IMR-90 (cell line): ENCODE measurements at regions not wholly inside any gene's neighbourhood (a gene's known extent, or its start where the extent isn't known, plus 50 kb on each side); places are given as distances from the start of the nearest gene placed in this dataset.

Experiments used
- ATAC-seq: fragments of 200-7000 bp; cut with Tn5 transposase; 2 replicates; pipeline ENCODE4 v1.9.1; 2020; ENCODE audit warnings: low read depth, mild to moderate bottlenecking, moderate library complexity
- BruUV-seq: library from RNA; stranded (reverse); fragments of 400-500 nt; replicated peaks from 2 replicates; lab custom pipeline; 2021; lab: Mats Ljungman, UMichigan
- CTCF ChIA-PET: fragments of 300-600 bp; formaldehyde crosslinking; extraction: SDS; loops from one replicate; lab custom pipeline; 2021; ENCODE audit warnings: antibody characterized with exemption; lab: Yijun Ruan, JAX
- POLR2A ChIA-PET: fragments of 300-600 bp; sonication (Branson Sonifier 250); formaldehyde crosslinking; loops from one replicate; lab custom pipeline; 2022; ENCODE audit warnings: antibody characterized with exemption; ENCODE audit not compliant: unreplicated experiment; lab: Charles Lee
- DNase-seq: peaks from one replicate; pipeline ENCODE4 v3.0.0; 2013
- H2AFZ ChIP-seq: replicated peaks from 2 replicates; pipeline ENCODE3; 2013; ENCODE audit warnings: low read length, mild to moderate bottlenecking; ENCODE audit not compliant: poor library complexity
- H2AK5ac ChIP-seq: 2 replicates; pipeline ENCODE4 v1.6.1; 2013; ENCODE audit warnings: low read depth, low read length, inconsistent platforms
- H2AK9ac ChIP-seq: replicated peaks from 2 replicates; pipeline ENCODE3; 2013; ENCODE audit warnings: mild to moderate bottlenecking, low read depth, low read length, moderate library complexity; ENCODE audit not compliant: poor library complexity
- H2BK120ac ChIP-seq: 2 replicates; pipeline ENCODE4 v1.6.1; 2013; ENCODE audit warnings: low read depth, low read length, inconsistent platforms
- H2BK15ac ChIP-seq: 3 replicates; pipeline ENCODE4 v1.6.1; 2013; ENCODE audit warnings: low read depth, low read length, inconsistent platforms
- H2BK20ac ChIP-seq: 2 replicates; pipeline ENCODE4 v1.6.1; 2013; ENCODE audit warnings: low read depth, mild to moderate bottlenecking, inconsistent platforms, low read length, moderate library complexity
- H2BK5ac ChIP-seq: 2 replicates; pipeline ENCODE4 v1.6.1; 2013; ENCODE audit warnings: mild to moderate bottlenecking, low read depth, low read length, inconsistent platforms; ENCODE audit not compliant: poor library complexity, severe bottlenecking
- H3K14ac ChIP-seq: replicated peaks from 2 replicates; pipeline ENCODE4 v1.6.1; 2013; ENCODE audit warnings: low read depth, low read length, inconsistent platforms
- H3K18ac ChIP-seq: 2 replicates; pipeline ENCODE4 v1.6.1; 2013; ENCODE audit warnings: low read depth, low read length, control low read depth
- H3K23ac ChIP-seq: 2 replicates; pipeline ENCODE4 v1.6.1; 2013; ENCODE audit warnings: low read depth, low read length, inconsistent platforms
- H3K27ac ChIP-seq: 2 replicates; pipeline ENCODE4 v1.5.1; 2013; ENCODE audit warnings: mild to moderate bottlenecking, control low read depth, low read length; ENCODE audit not compliant: insufficient read depth
- H3K27me3 ChIP-seq: 2 replicates; pipeline ENCODE4 v1.6.1; 2013; ENCODE audit warnings: low read length; ENCODE audit not compliant: control insufficient read depth, insufficient read depth
- H3K36me3 ChIP-seq: 2 replicates; pipeline ENCODE4 v1.6.1; 2013; ENCODE audit warnings: low read length, mixed read lengths; ENCODE audit not compliant: control insufficient read depth, insufficient read depth
- H3K4ac ChIP-seq: 2 replicates; pipeline ENCODE4 v1.6.1; 2013; ENCODE audit warnings: low read depth, low read length, inconsistent platforms
- H3K4me1 ChIP-seq: 2 replicates; pipeline ENCODE4 v1.6.1; 2013; ENCODE audit warnings: low read length, mixed read lengths; ENCODE audit not compliant: control insufficient read depth, insufficient read depth
- H3K4me2 ChIP-seq: 2 replicates; pipeline ENCODE4 v1.6.1; 2013; ENCODE audit warnings: low read depth, mild to moderate bottlenecking, control low read depth, low read length, moderate library complexity
- H3K4me3 ChIP-seq: 2 replicates; pipeline ENCODE4 v1.5.1; 2013; ENCODE audit warnings: low read depth, mild to moderate bottlenecking, control low read depth, low read length, moderate library complexity; ENCODE audit not compliant: insufficient read depth
- H3K56ac ChIP-seq: 2 replicates; pipeline ENCODE4 v1.6.1; 2013; ENCODE audit warnings: low read length, inconsistent platforms; ENCODE audit not compliant: insufficient read depth; ENCODE audit errors: extremely low read depth
- H3K79me1 ChIP-seq, 2 experiments: 2 replicates each; pipeline ENCODE4 v1.6.1; 2013; ENCODE audit warnings: low read length in 2 of 2, inconsistent platforms in 1 of 2, low read depth in 1 of 2
- H3K9ac ChIP-seq: 2 replicates; pipeline ENCODE4 v1.6.1; 2013; ENCODE audit warnings: low read depth, low read length, control low read depth
- H3K9me1 ChIP-seq: 2 replicates; pipeline ENCODE4 v1.6.1; 2013; ENCODE audit warnings: low read length, inconsistent platforms; ENCODE audit not compliant: insufficient read depth
- H3K9me3 ChIP-seq: 2 replicates; pipeline ENCODE4 v1.6.1; 2013; ENCODE audit warnings: low read length; ENCODE audit not compliant: control insufficient read depth, insufficient read depth
- H4K20me1 ChIP-seq: 2 replicates; pipeline ENCODE4 v1.6.1; 2013; ENCODE audit warnings: low read length, inconsistent platforms; ENCODE audit not compliant: insufficient read depth
- H4K5ac ChIP-seq: 2 replicates; pipeline ENCODE4 v1.6.1; 2013; ENCODE audit warnings: mild to moderate bottlenecking, low read depth, low read length, control low read depth
- H4K8ac ChIP-seq, 2 experiments: 2 replicates each; pipeline ENCODE4 v1.6.1; 2013; ENCODE audit warnings: low read depth in 2 of 2, low read length in 2 of 2, control low read depth in 1 of 2, inconsistent platforms in 1 of 2
- H4K91ac ChIP-seq: 2 replicates; pipeline ENCODE4 v1.6.1; 2013; ENCODE audit warnings: low read depth, low read length, inconsistent platforms; ENCODE audit not compliant: insufficient read depth
- CEBPB ChIP-seq: IDR thresholded peaks from 2 replicates; pipeline ENCODE4 v1.6.1; 2012; ENCODE audit warnings: low read depth, low read length, improper control_type of control experiment
- CHD1 ChIP-seq: IDR thresholded peaks from 2 replicates; pipeline ENCODE4 v1.6.1; 2012; ENCODE audit warnings: low read depth, low read length, improper control_type of control experiment
- FOS ChIP-seq: fragments of 150-350 bp; IDR thresholded peaks from 2 replicates; pipeline ENCODE4 v1.6.1; 2016; ENCODE audit warnings: low read depth, low read length
- POLR2A ChIP-seq: IDR thresholded peaks from 2 replicates; pipeline ENCODE4 v1.6.1; 2012; ENCODE audit warnings: mild to moderate bottlenecking, low read depth, low read length
- RAD21 ChIP-seq: IDR thresholded peaks from 2 replicates; pipeline ENCODE4 v1.6.1; 2012; ENCODE audit warnings: low read length, improper control_type of control experiment
- RFX5 ChIP-seq: IDR thresholded peaks from 2 replicates; pipeline ENCODE4 v1.8.0; 2012; ENCODE audit warnings: low read depth, mild to moderate bottlenecking, low read length, moderate library complexity
- WGBS, 2 experiments: methylation state at CpG; one replicate each; pipeline versions ENCODE4 v1.1.5 to v1.1.7; 2013; ENCODE audit warnings: missing lambda C conversion rate in 2 of 2; ENCODE audit not compliant: insufficient read length in 1 of 2; ENCODE audit errors: extremely low coverage in 2 of 2; 5-methylcytosine and 5-hydroxymethylcytosine counted together
- dilution Hi-C: fragments of 300-500 bp; cut with HindIII; formaldehyde crosslinking; loops from one replicate; pipeline ENCODE4 v1.14.3; 2018; ENCODE audit warnings: low sequenced_read_pairs; ENCODE audit not compliant: unreplicated experiment
- in situ Hi-C: fragments of 300-500 bp; cut with MboI; formaldehyde crosslinking; loops from 3 replicates; pipeline ENCODE4 v1.14.3; 2019; ENCODE audit warnings: low sequenced_read_pairs, inconsistent platforms, mixed read lengths
- intact Hi-C: fragments of 100-400 bp; cut with micrococcal nuclease; formaldehyde crosslinking; loops from 2 replicates; pipeline ENCODE4 v1.10.0; 2022
- TF ChIP-seq, protein P1 (sequence below): conservative IDR thresholded peaks from 2 replicates; pipeline ENCODE4 v1.5.1; 2012; ENCODE audit warnings: mild to moderate bottlenecking, low read depth, low read length, improper control_type of control experiment
- TF ChIP-seq, protein P2 (sequence below): fragments of 150-350 bp; IDR thresholded peaks from 2 replicates; pipeline ENCODE4 v1.6.1; 2017; ENCODE audit warnings: mild to moderate bottlenecking, antibody characterized with exemption, low read length, low read depth

DNA sequence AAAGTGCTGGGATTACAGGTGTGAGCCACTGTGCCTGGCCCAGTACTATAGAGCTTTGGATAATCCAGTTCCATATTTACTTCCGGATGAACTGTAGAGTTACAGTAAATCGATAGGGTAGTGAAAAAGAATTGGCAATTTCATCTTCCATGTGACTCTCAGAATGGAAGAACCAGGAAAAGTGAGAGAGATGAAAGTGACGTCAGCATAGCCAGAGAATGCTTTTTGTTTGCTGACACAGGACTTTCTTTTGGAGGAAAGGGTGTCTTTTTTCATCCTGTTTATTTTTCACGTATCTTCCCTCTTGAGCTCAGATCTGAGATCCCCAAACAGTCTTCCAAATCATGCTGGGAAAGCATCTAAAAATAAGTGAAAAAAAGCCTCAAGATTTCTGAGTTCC, 91.2 kb upstream of the KCNAB1 start:
- no peak overlapping the region for H2BK120ac ChIP-seq
- H3K18ac ChIP-seq, result no peak overlapping the region
- H2AFZ ChIP-seq, result no peak overlapping the region
- ChIA-PET POLR2A (no interaction called here), CTCF (no interaction called here)
- in situ Hi-C loops, result no loop called here
- H4K8ac ChIP-seq, result no peak overlapping the region
- dilution Hi-C loops, result no loop called here
- H3K9me1 ChIP-seq, result no peaks in the 10 kb centered on the region
- no peaks in the 10 kb centered on the region for H3K36me3 ChIP-seq
- no peak overlapping the region for H3K4me3 ChIP-seq
- no peak overlapping the region for H4K91ac ChIP-seq
- no peaks in the 10 kb centered on the region for H3K27me3 ChIP-seq
- H3K14ac ChIP-seq, result no peak overlapping the region
- no peak overlapping the region for H3K4ac ChIP-seq
- H4K5ac ChIP-seq, result no peak overlapping the region
- no peak overlapping the region for H3K9ac ChIP-seq
- intact Hi-C loops, result no loop called here
- no peaks in the 10 kb centered on the region for H4K20me1 ChIP-seq
- no peak overlapping the region for H2BK20ac ChIP-seq
- no peaks in the 10 kb centered on the region for H3K79me1 ChIP-seq
- H3K27ac ChIP-seq, result no peak overlapping the region
- no TSS peak for BruUV-seq
- no peaks in the 10 kb centered on the region for H3K4me1 ChIP-seq
- no peaks in the 10 kb centered on the region for H3K9me3 ChIP-seq
- no peak overlapping the region for H2BK15ac ChIP-seq
- no peak overlapping the region for H2AK9ac ChIP-seq
- no peak overlapping the region for H2AK5ac ChIP-seq
- no peak overlapping the region for H3K56ac ChIP-seq
- 50% methylated on average over 1 of the region's 4 CpGs; no CpG with 5 or more reads in 1 of the 2 experiments for WGBS, 2 experiments
- no peak overlapping the region for H3K23ac ChIP-seq
- TF ChIP-seq CEBPB (no peak), FOS (no peak), CHD1 (no peak), RAD21 (no peak), POLR2A (no peak), RFX5 (no peak)
- TF ChIP-seq, protein P1, sequence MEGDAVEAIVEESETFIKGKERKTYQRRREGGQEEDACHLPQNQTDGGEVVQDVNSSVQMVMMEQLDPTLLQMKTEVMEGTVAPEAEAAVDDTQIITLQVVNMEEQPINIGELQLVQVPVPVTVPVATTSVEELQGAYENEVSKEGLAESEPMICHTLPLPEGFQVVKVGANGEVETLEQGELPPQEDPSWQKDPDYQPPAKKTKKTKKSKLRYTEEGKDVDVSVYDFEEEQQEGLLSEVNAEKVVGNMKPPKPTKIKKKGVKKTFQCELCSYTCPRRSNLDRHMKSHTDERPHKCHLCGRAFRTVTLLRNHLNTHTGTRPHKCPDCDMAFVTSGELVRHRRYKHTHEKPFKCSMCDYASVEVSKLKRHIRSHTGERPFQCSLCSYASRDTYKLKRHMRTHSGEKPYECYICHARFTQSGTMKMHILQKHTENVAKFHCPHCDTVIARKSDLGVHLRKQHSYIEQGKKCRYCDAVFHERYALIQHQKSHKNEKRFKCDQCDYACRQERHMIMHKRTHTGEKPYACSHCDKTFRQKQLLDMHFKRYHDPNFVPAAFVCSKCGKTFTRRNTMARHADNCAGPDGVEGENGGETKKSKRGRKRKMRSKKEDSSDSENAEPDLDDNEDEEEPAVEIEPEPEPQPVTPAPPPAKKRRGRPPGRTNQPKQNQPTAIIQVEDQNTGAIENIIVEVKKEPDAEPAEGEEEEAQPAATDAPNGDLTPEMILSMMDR, result no peak
- TF ChIP-seq, protein P2, sequence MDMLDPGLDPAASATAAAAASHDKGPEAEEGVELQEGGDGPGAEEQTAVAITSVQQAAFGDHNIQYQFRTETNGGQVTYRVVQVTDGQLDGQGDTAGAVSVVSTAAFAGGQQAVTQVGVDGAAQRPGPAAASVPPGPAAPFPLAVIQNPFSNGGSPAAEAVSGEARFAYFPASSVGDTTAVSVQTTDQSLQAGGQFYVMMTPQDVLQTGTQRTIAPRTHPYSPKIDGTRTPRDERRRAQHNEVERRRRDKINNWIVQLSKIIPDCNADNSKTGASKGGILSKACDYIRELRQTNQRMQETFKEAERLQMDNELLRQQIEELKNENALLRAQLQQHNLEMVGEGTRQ, result no peak
- no peak for ATAC-seq
- H2BK5ac ChIP-seq, result no peak overlapping the region
- no peak for DNase-seq
- no peak overlapping the region for H3K4me2 ChIP-seq
